H9 (cell line): ENCODE measurements at regions not wholly inside any gene's neighbourhood (a gene's known extent, or its start where the extent isn't known, plus 50 kb on each side); places are given as distances from the start of the nearest gene placed in this dataset.

Experiments
- DNase-seq: peaks from one replicate; pipeline ENCODE4 v3.0.0-alpha.2; 2017
- H2AFZ ChIP-seq: one replicate; pipeline ENCODE4 v1.6.1; 2013; ENCODE audit warnings: mild to moderate bottlenecking, low read length, control low read depth, moderate library complexity
- H2AK5ac ChIP-seq: 2 replicates; pipeline ENCODE4 v1.6.1; 2013; ENCODE audit warnings: low read length, control low read depth, mixed read lengths; ENCODE audit not compliant: insufficient read length
- H2BK120ac ChIP-seq: one replicate; pipeline ENCODE4 v1.6.1; 2013; ENCODE audit warnings: low read depth, mild to moderate bottlenecking, low read length, control low read depth, inconsistent platforms; ENCODE audit not compliant: poor library complexity, severe bottlenecking
- H2BK12ac ChIP-seq: 2 replicates; pipeline ENCODE4 v1.6.1; 2013; ENCODE audit warnings: low read length, control low read depth, mixed read lengths, low read depth; ENCODE audit not compliant: insufficient read length
- H2BK15ac ChIP-seq: 2 replicates; pipeline ENCODE4 v1.6.1; 2013; ENCODE audit warnings: low read depth, low read length, control low read depth
- H2BK20ac ChIP-seq: one replicate; pipeline ENCODE4 v1.6.1; 2013; ENCODE audit warnings: low read depth, mild to moderate bottlenecking, low read length, control low read depth, inconsistent platforms; ENCODE audit not compliant: poor library complexity, severe bottlenecking
- H2BK5ac ChIP-seq: 2 replicates; pipeline ENCODE4 v1.6.1; 2013; ENCODE audit warnings: low read length, control low read depth, mixed read lengths; ENCODE audit not compliant: insufficient read length
- H3K14ac ChIP-seq: 2 replicates; pipeline ENCODE4 v1.6.1; 2013; ENCODE audit warnings: low read length, control low read depth; ENCODE audit not compliant: insufficient read depth
- H3K18ac ChIP-seq: 2 replicates; pipeline ENCODE4 v1.6.1; 2013; ENCODE audit warnings: low read depth, mild to moderate bottlenecking, mixed read lengths, low read length, control low read depth; ENCODE audit not compliant: insufficient read length
- H3K23ac ChIP-seq: 2 replicates; pipeline ENCODE4 v1.6.1; 2013; ENCODE audit warnings: low read length, control low read depth, mixed read lengths, low read depth; ENCODE audit not compliant: insufficient read length
- H3K23me2 ChIP-seq: 2 replicates; pipeline ENCODE4 v1.6.1; 2013; ENCODE audit warnings: low read depth, mild to moderate bottlenecking, mixed read lengths, low read length, control low read depth; ENCODE audit not compliant: insufficient read length, poor library complexity, severe bottlenecking
- H3K27ac ChIP-seq: 2 replicates; pipeline ENCODE4 v1.5.1; 2013; ENCODE audit warnings: low read length, control low read depth, mixed read lengths, low read depth; ENCODE audit not compliant: insufficient read length
- H3K27me3 ChIP-seq: 2 replicates; pipeline ENCODE4 v1.6.1; 2013; ENCODE audit warnings: low read length, control low read depth, inconsistent platforms; ENCODE audit not compliant: insufficient read depth
- H3K4ac ChIP-seq: 2 replicates; pipeline ENCODE4 v1.6.1; 2013; ENCODE audit warnings: low read depth, mild to moderate bottlenecking, control low read depth, inconsistent platforms, low read length, moderate library complexity
- H3K4me1 ChIP-seq: 2 replicates; pipeline ENCODE4 v1.6.1; 2013; ENCODE audit warnings: low read length, control low read depth, inconsistent platforms; ENCODE audit not compliant: insufficient read depth
- H3K4me2 ChIP-seq: 2 replicates; pipeline ENCODE4 v1.6.1; 2013; ENCODE audit warnings: low read length, control low read depth, mixed read lengths; ENCODE audit not compliant: insufficient read length, insufficient read depth
- H3K56ac ChIP-seq: 2 replicates; pipeline ENCODE4 v1.6.1; 2013; ENCODE audit warnings: low read depth, mild to moderate bottlenecking, mixed read lengths, low read length, control low read depth; ENCODE audit not compliant: insufficient read length
- H3K79me1 ChIP-seq: 2 replicates; pipeline ENCODE4 v1.6.1; 2013; ENCODE audit warnings: low read depth, mild to moderate bottlenecking, moderate library complexity, low read length, control low read depth, inconsistent platforms; ENCODE audit not compliant: insufficient read depth, poor library complexity, severe bottlenecking
- H3K79me2 ChIP-seq: 2 replicates; pipeline ENCODE4 v1.6.1; 2013; ENCODE audit warnings: low read length, control low read depth, inconsistent platforms; ENCODE audit not compliant: insufficient read depth
- H3K9ac ChIP-seq: 2 replicates; pipeline ENCODE4 v1.6.1; 2013; ENCODE audit warnings: low read length, control low read depth, mixed read lengths; ENCODE audit not compliant: insufficient read length; ENCODE audit errors: extremely low read depth
- H3K9me3 ChIP-seq: one replicate; pipeline ENCODE4 v1.6.1; 2013; ENCODE audit warnings: low read depth, low read length, inconsistent platforms; ENCODE audit not compliant: control insufficient read depth
- H3T11ph ChIP-seq: one replicate; pipeline ENCODE4 v1.6.1; 2013; ENCODE audit warnings: mild to moderate bottlenecking, low read length, control low read depth, inconsistent platforms
- H4K20me1 ChIP-seq: one replicate; pipeline ENCODE4 v1.6.1; 2013; ENCODE audit not compliant: control insufficient read depth, insufficient read length, insufficient read depth
- H4K5ac ChIP-seq: 2 replicates; pipeline ENCODE4 v1.6.1; 2013; ENCODE audit warnings: low read depth, mild to moderate bottlenecking, mixed read lengths, low read length, control low read depth; ENCODE audit not compliant: insufficient read length
- H4K8ac ChIP-seq: replicated peaks from 2 replicates; pipeline ENCODE4 v1.6.1; 2013; ENCODE audit warnings: low read length, control low read depth, mixed read lengths, low read depth; ENCODE audit not compliant: insufficient read length
- H4K91ac ChIP-seq: 2 replicates; pipeline ENCODE4 v1.6.1; 2013; ENCODE audit warnings: low read depth, mild to moderate bottlenecking, moderate library complexity, mixed read lengths, low read length, control low read depth; ENCODE audit not compliant: insufficient read length
- H3K27ac Mint-ChIP-seq, 3 experiments: 2 replicates in 2 of 3; 3 replicates in 1 of 3; pipeline ENCODE4 v1.8.0; 2020 to 2021; ENCODE audit warnings: mixed read lengths in 3 of 3, mild to moderate bottlenecking in 1 of 3, moderate library complexity in 1 of 3
- H3K27me3 Mint-ChIP-seq: 2 replicates; pipeline ENCODE4 v1.8.0; 2021; ENCODE audit warnings: low read depth, mild to moderate bottlenecking, moderate library complexity, mixed read lengths
- H3K36me3 Mint-ChIP-seq, 3 experiments: 2 replicates in 2 of 3; 3 replicates in 1 of 3; pipeline ENCODE4 v1.8.0; 2020 to 2021; ENCODE audit warnings: low read depth in 3 of 3, mixed read lengths in 3 of 3; ENCODE audit not compliant: insufficient read depth in 1 of 3
- H3K4me1 Mint-ChIP-seq, 2 experiments: 2 replicates each; pipeline ENCODE4 v1.8.0; 2020; ENCODE audit warnings: mixed read lengths in 2 of 2
- H3K4me3 Mint-ChIP-seq, 2 experiments: 2 replicates in 1 of 2; 3 replicates in 1 of 2; pipeline ENCODE4 v1.8.0; 2020 to 2021; ENCODE audit warnings: mild to moderate bottlenecking in 2 of 2, mixed read lengths in 2 of 2, moderate library complexity in 1 of 2
- H3K9me3 Mint-ChIP-seq, 2 experiments: 2 replicates in 1 of 2; 3 replicates in 1 of 2; pipeline ENCODE4 v1.8.0; 2020; ENCODE audit warnings: mild to moderate bottlenecking in 2 of 2, mixed read lengths in 2 of 2, moderate library complexity in 1 of 2
- CTCF ChIP-seq: fragments of 200-600 bp; sonication (generic); conservative IDR thresholded peaks from 3 replicates; pipeline ENCODE4 v1.8.0; 2021; ENCODE audit warnings: antibody characterized with exemption, mild to moderate bottlenecking
- WGBS: extraction: QIAGEN DNeasy Blood & Tissue Kit; methylation state at CpG from one replicate; pipeline ENCODE4 v1.1.7; 2013; ENCODE audit warnings: missing lambda C conversion rate, low lambda C conversion rate, mixed read lengths; ENCODE audit not compliant: insufficient read length; ENCODE audit errors: extremely low coverage; 5-methylcytosine and 5-hydroxymethylcytosine counted together

- H4K8ac ChIP-seq = no peak overlapping the region
- H3T11ph ChIP-seq = no peak overlapping the region
- no peak overlapping the region for H2AFZ ChIP-seq
- no peaks in the 10 kb centered on the region for H3K79me1 ChIP-seq
- H3K27me3 Mint-ChIP-seq = no peaks in the 10 kb centered on the region
- H3K27me3 ChIP-seq = no peaks in the 10 kb centered on the region
- H3K23ac ChIP-seq = no peak overlapping the region
- H3K56ac ChIP-seq = no peak overlapping the region
- no peak for TF ChIP-seq CTCF
- no peak overlapping the region for H3K4me3 Mint-ChIP-seq
- WGBS = no CpG with 5 or more reads among the region's 2 CpGs
- H3K36me3 Mint-ChIP-seq = peaks cover 4 to 19% (median 12%) of the 10 kb centered on the region in 3 experiments
- H3K79me2 ChIP-seq = no peaks in the 10 kb centered on the region
- H4K5ac ChIP-seq = no peak overlapping the region
- no peak overlapping the region for H2BK120ac ChIP-seq
- H3K9ac ChIP-seq = no peak overlapping the region
- 0 out of 7 replicates have a peak overlapping the region, but pooled peaks of 1 of the 3 experiments have one; percentile 37 for H3K27ac Mint-ChIP-seq
- no peak for DNase-seq
- H3K27ac ChIP-seq = no peak overlapping the region
- no peak overlapping the region for H3K18ac ChIP-seq
- H3K4ac ChIP-seq = no peak overlapping the region
- no peak overlapping the region for H4K91ac ChIP-seq
- peaks cover 30 to 42% of the 10 kb centered on the region in 2 experiments for H3K4me1 Mint-ChIP-seq
- peaks cover 9 to 13% of the 10 kb centered on the region in 2 experiments for H3K9me3 Mint-ChIP-seq
- no peaks in the 10 kb centered on the region; the same call in 1 of the 2 replicates for H3K4me1 ChIP-seq
- no peak overlapping the region for H2BK20ac ChIP-seq
- peaks cover 5% of the 10 kb centered on the region for H3K23me2 ChIP-seq
- H3K4me2 ChIP-seq = no peak overlapping the region
- no peak overlapping the region for H2AK5ac ChIP-seq
- no peaks in the 10 kb centered on the region for H4K20me1 ChIP-seq
- H2BK12ac ChIP-seq = no peak overlapping the region
- H2BK5ac ChIP-seq = no peak overlapping the region
- no peaks in the 10 kb centered on the region for H3K9me3 ChIP-seq
- H2BK15ac ChIP-seq = no peak overlapping the region
- no peak overlapping the region for H3K14ac ChIP-seq
Measured at GRCh38 chr7:52091996-52092395, 775.4 kb upstream of the COBL start.
